Keratinocyte (primary cell): ENCODE measurements at regions not wholly inside any gene's neighbourhood (a gene's known extent, or its start where the extent isn't known, plus 50 kb on each side); places are given as distances from the start of the nearest gene placed in this dataset.

ENCODE experiments used
- EZH2 ChIP-seq: IDR thresholded peaks from one replicate; pipeline ENCODE4 v1.6.1; 2012; ENCODE audit warnings: inconsistent platforms, mild to moderate bottlenecking, low read length, moderate library complexity
- TF ChIP-seq, protein P1 (sequence below), 3 experiments: IDR thresholded peaks in 1 of 3; conservative IDR thresholded peaks in 1 of 3; optimal IDR thresholded peaks in 1 of 3; 2 replicates in 2 of 3; 3 replicates in 1 of 3; pipeline versions ENCODE3 to v1.5.1; 2011; ENCODE audit warnings: low read length in 3 of 3, mild to moderate bottlenecking in 3 of 3, moderate library complexity in 2 of 3, control low read depth in 1 of 3, inconsistent platforms in 1 of 3; ENCODE audit not compliant: insufficient read depth in 2 of 3; ENCODE audit errors: extremely low read depth in 1 of 3

GRCh38 chr6:6771964-6772363 is 183.4 kb downstream of the LY86 start:
- TF ChIP-seq, protein P1, sequence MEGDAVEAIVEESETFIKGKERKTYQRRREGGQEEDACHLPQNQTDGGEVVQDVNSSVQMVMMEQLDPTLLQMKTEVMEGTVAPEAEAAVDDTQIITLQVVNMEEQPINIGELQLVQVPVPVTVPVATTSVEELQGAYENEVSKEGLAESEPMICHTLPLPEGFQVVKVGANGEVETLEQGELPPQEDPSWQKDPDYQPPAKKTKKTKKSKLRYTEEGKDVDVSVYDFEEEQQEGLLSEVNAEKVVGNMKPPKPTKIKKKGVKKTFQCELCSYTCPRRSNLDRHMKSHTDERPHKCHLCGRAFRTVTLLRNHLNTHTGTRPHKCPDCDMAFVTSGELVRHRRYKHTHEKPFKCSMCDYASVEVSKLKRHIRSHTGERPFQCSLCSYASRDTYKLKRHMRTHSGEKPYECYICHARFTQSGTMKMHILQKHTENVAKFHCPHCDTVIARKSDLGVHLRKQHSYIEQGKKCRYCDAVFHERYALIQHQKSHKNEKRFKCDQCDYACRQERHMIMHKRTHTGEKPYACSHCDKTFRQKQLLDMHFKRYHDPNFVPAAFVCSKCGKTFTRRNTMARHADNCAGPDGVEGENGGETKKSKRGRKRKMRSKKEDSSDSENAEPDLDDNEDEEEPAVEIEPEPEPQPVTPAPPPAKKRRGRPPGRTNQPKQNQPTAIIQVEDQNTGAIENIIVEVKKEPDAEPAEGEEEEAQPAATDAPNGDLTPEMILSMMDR (optimal IDR thresholded peaks at IDR 0.05 in 1 of 3, IDR thresholded peaks at IDR 0.05 in 1 of 3, conservative IDR thresholded peaks at IDR 0.05 in 1 of 3; ENCODE audit: extremely low read depth in 1 of 3, insufficient read depth in 2 of 3, low read length in 3 of 3), result no peak
- no peak for TF ChIP-seq EZH2
